HK-2 (cell line): ENCODE measurements at regions not wholly inside any gene's neighbourhood (a gene's known extent, or its start where the extent isn't known, plus 50 kb on each side); places are given as distances from the start of the nearest gene placed in this dataset.
"Not testable (repeated sequence)": the region's sequence is repeated elsewhere in the genome, so short reads cannot be mapped to it uniquely, and the experiment has no call there.

Experiments used
- DNase-seq: peaks from one replicate; pipeline ENCODE4 v3.0.0-alpha.2; 2018; ENCODE audit not compliant: unreplicated experiment

GRCh38 chr13:56400774-56401173 is 739.9 kb upstream of the PRR20A start:
- no peak for DNase-seq

DNA sequence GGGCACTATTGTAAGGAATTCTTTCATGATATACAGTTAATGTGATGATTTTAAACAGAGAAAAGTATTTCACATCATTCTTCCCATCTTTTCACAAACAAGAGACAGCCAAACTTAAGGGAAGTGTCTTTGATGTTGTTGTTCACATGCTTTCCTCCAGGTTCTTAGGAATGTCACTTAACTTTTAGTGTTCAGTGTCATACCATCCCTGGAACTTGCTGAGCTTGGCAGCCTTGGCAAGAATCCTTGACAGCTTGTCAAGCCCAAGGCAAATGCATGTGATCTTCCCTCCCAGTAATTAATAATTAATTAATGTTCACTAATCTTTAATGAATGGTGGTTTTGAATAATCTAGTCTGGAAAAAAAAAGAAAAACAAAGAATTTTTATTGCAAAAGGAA is 727.9 kb upstream of the PRR20A start:
- no peak for DNase-seq

GRCh38 chr13:56424246-56424645 is 716.5 kb upstream of the PRR20A start:
- no peak for DNase-seq

GRCh38 chr13:56457535-56458190 is 683.1 kb upstream of the PRR20A start:
- no peak for DNase-seq

DNA sequence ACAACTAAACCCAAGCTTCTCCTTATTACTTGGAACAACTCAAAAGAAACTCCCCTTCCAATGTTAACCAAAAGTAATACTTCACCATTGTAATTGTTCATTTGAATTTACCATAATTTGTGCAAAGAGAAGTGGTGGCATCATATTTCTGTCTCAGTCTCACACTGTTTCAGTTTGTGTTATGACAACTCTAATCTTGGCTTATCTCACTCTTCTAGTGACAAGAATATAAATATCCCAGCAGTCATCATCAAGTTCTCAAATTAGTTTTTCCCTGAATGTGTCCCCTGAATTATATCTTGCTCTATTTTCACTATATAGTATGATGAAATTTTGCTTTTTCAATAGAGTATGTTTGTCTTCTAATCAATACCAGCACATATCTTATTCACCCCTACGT is 681.4 kb upstream of the PRR20A start:
- DNase-seq: no peak

GRCh38 chr13:56501750-56502149 is 639.0 kb upstream of the PRR20A start:
- no peak for DNase-seq

- DNase-seq: no peak
These were observed 629.9 kb upstream of the PRR20A start for GRCh38 chr13:56510836-56511235.

DNA sequence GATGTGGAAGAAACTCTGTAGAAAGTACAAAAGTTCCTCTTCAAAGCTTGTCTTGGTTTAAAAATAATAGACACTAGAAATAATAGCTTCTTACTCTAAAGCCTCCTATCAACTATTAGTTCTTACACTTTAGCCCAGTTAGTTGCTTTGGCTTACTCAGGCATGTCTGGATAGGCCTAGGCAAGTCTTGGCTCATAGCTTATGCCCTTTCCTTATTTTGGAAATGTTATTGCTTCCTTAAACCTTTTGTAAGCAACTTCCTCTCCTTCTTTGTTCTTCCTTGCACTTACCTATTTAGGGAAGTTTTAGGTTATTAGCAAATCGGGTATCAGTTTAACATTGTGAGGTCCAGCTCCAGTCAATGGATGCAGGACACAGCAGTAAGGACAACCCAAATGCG is 628.4 kb upstream of the PRR20A start:
- not testable (repeated sequence) for DNase-seq

GRCh38 chr13:56515441-56515840 is 625.3 kb upstream of the PRR20A start:
- no peak for DNase-seq

DNA sequence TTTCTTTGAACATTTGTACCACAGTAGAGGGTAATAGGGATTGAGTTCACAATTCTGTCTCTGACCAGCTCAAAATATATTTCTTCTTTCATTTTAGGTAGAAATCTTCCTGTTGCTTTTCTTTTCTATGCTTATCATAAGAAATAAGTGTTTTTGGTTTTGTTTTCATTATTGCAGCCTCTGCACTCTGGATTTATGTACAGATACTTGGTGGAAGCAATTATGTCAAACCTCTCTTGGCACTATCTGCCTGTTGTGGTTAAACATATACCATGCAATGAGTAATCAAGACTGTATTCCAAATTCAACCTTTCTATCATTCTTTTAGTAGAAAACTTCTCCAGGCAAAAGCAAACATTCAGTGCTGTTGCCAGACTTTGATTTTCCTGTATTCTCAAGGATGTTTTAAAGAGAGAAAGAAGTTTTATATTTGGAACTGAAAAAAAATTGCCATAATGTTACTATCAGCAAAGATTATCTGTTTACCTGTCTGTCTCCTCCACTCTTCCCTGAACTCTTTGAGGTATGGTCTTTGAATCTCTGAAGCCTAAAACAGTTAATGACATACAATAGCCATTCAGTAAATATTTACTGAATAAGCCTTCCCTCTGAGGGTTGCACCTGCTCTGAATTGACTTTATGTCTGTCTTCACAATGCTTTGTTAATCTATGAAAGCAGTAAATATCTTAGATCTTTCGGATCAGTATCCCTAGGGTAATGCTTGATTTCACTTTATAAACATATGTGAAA is 612.5 kb upstream of the PRR20A start:
- no peak for DNase-seq

DNA sequence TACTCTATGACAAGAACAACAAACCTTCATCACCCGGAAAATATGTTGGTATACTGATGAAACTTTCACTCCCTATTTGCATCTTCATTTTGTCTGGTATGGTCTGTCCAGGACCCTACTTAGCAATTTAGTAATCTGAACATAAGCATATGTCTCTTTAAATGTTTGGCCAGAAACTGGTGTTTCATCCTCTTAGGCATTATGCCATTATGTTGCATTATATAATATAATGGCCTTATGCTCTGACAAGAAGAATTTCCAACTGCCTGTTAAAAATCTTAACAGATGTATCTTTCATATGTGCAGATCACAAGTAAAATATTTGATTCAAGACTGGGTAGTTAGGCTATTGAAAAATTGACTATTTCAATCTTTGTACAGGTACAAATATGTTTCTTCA is 610.6 kb upstream of the PRR20A start:
- DNase-seq: no peak

- not testable (repeated sequence) for DNase-seq
These were observed 592.8 kb upstream of the PRR20A start for GRCh38 chr13:56547921-56548320.

DNA sequence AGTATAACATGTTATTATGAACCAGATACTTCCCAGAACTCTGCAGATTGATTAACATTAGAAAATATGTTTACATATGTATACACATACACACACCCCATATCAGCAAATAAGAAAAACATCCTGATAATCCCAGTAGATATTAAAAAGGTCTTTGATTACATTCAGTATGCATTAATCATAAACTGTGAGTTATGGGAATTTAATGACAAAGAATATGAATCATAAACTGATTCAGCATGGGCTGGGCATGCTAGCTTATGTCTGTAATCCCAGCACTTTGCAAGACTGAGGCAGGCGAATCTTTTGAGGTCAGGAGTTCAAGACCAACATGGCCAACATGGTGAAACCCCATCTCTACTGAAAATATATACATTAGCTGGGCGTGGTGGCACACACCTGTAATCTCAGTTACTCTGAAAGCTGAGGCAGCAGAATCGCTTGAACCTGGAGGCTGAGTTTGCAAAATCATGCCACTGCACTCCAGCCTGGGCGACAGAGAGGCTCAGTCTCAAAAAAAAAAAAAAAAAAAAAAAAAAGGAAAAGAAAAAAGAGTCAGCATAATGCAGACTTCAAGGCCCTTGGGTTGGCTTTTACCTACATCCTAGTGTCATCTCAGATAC is 581.9 kb upstream of the PRR20A start:
- DNase-seq: no peak

DNA sequence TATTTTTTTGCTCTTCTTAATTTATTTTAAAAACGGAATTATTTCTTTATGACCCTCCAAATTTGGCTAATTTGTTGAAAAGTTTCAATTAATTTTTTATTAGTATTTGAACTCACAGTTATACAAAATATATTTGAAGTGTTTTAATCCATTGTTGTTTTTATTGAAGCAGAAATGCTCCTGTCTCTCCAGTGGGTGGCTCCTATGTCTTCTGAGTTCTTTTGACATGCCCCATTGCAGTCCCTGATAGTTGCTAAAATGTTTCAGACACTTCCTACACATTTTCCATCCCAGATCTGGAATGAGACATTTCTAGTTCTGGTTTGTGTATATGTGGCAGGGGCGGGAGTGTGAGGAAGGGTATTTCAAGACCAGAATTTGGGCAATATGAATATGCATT is 579.4 kb upstream of the PRR20A start:
- DNase-seq: no peak

DNA sequence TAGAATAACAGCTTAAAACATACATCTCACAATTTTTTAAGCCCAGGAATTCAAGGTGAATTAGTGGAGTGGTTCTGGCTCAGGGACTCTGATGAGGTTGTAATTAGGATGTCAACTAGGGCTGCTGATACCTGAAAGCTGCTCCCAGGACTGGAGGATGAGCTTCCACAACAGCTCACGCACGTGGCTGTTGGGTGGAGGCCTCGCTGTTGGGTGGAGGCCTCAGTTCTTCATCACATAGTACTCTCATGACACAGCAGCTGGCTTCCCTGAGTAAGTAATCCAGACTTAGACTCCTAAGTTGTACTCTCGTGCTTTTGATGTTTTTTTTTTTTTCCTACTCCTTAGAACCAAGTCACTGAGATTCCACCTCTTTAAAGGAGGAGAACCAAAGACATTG is 577.1 kb upstream of the PRR20A start:
- no peak for DNase-seq

DNA sequence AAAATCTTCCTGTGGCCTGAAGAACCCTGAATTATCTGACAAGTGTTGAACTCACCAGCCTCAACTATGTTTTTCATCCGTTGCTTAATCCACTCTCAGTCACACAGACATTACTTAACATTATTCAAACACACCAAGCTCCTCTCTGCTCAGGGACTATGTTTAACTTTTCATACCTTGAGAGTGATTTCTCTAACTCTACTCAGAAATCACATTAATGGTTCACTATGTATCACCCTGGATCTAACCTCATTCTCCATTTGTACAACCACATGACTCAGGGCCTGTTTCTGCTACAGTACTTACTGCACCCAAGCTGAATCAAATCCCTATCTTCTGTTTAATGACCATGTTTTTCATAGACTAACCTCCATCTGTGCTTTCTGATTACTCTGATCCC is 553.7 kb upstream of the PRR20A start:
- no peak for DNase-seq

- DNase-seq: no peak
These were observed 525.1 kb upstream of the PRR20A start for GRCh38 chr13:56615572-56615971.

GRCh38 chr13:56622840-56623239 is 517.9 kb upstream of the PRR20A start:
- no peak for DNase-seq

DNA sequence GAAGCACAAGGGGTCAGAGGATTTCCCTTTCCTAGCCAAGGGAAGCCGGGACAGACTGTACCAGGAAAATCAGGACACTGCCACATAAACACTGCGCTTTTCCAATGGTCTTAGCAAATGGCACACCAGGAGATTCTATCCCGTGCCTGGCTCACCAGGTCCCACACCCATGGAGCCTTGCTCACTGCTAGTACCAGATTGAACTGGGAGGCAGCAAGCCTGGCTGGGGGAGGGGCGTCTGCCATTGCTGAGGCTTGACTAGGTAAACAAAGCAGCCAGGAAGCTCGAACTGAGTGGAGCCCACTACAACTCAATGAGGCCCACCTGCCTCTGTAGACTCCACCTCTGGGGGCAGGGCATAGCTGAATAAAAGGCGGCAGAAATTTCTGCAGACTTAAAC is 511.8 kb upstream of the PRR20A start:
- not testable (repeated sequence) for DNase-seq

GRCh38 chr13:56631060-56631459 is 509.7 kb upstream of the PRR20A start:
- DNase-seq: not testable (repeated sequence)

GRCh38 chr13:56653043-56653442 is 487.7 kb upstream of the PRR20A start:
- no peak for DNase-seq

GRCh38 chr13:56659041-56659471 is 481.7 kb upstream of the PRR20A start:
- no peak for DNase-seq

DNA sequence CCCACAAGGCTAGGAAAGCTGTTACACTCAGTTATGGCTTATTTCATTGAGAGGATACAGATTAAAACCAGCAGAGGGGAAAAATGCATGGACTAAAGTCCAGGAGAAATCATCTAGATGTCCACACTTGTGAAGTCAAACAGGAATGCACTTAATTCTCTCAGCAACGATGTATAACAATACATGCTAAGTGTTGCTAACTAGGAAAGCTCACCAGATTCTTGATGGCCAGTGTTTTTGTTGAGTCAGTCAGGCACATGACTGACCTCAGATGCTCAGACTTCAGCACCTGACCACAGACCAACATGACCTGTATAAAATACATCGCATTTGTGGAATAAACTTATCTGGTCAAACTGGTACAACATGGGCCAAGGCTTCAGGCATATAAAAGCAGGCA is 470.2 kb upstream of the PRR20A start:
- no peak for DNase-seq
